SU-DHL-6 (cell line): ENCODE measurements at regions not wholly inside any gene's neighbourhood (a gene's known extent, or its start where the extent isn't known, plus 50 kb on each side); places are given as distances from the start of the nearest gene placed in this dataset.

Experiments
- EZH2phosphoT487 ChIP-seq: fragments of 200-600 bp; sonication (generic), shearing (Covaris generic); conservative IDR thresholded peaks from 2 replicates; pipeline ENCODE4 v1.6.1; 2018; ENCODE audit warnings: mild to moderate bottlenecking, antibody characterized with exemption, low read length, moderate library complexity, mixed read lengths
- TF ChIP-seq, protein P1 (sequence below): fragments of 200-600 bp; sonication (generic); IDR thresholded peaks from one replicate; pipeline ENCODE4 v1.5.1; 2017; ENCODE audit warnings: antibody characterized with exemption, mild to moderate bottlenecking, low read length, moderate library complexity; ENCODE audit not compliant: insufficient read depth, poor library complexity, severe bottlenecking

DNA sequence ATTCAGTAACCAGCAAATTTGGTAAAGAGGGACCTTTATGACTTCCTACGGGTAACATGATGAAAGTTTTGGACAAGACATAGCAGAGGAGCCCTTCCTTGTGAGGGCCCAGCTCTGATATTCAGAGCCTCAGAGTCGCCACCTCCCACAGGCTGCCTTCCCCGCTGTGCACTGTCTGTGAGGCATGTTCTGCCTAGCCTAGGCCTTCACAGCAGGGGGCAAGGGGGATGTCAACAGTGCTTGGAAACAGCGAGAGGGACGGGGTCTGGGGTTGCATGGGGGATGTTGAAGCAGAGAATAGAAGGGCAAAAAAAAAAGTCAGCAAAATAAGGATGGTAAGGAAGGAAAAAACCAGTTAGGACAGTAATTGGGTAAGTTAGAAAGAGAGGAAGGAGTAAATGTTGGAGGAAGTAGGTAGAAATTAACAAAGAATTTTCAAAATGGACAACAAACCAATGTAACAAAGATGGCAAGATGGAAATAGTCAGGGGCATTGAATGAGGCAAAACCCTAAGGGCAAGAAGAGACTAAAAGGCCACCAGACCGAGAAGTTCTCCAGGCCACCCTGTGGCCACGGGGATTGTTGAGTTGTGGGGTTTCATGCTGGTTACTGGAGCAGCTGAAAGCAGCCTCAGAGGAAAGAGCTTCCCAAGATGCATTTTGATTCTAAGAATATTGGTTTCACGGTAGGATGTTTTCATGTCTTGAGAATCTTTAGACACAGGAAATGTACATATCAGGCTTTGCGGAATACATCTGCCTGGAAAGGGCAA is 139.8 kb downstream of the LY86 start:
- TF ChIP-seq, protein P1, sequence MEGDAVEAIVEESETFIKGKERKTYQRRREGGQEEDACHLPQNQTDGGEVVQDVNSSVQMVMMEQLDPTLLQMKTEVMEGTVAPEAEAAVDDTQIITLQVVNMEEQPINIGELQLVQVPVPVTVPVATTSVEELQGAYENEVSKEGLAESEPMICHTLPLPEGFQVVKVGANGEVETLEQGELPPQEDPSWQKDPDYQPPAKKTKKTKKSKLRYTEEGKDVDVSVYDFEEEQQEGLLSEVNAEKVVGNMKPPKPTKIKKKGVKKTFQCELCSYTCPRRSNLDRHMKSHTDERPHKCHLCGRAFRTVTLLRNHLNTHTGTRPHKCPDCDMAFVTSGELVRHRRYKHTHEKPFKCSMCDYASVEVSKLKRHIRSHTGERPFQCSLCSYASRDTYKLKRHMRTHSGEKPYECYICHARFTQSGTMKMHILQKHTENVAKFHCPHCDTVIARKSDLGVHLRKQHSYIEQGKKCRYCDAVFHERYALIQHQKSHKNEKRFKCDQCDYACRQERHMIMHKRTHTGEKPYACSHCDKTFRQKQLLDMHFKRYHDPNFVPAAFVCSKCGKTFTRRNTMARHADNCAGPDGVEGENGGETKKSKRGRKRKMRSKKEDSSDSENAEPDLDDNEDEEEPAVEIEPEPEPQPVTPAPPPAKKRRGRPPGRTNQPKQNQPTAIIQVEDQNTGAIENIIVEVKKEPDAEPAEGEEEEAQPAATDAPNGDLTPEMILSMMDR, result no peak
- TF ChIP-seq EZH2phosphoT487, result no peak
